Ovary (tissue), 7 donors: ENCODE measurements at regions not wholly inside any gene's neighbourhood (a gene's known extent, or its start where the extent isn't known, plus 50 kb on each side); places are given as distances from the start of the nearest gene placed in this dataset.

Experiments used
- DNase-seq, 5 donors: peaks; one replicate each; pipeline ENCODE4 v3.0.0-alpha.2; 2019 to 2020
- H3K27ac ChIP-seq, 2 donors: fragments of 200-600 bp; one replicate each; pipeline versions ENCODE4 v1.5.1 to v1.8.0; 2019 to 2022
- H3K27me3 ChIP-seq: fragments of 200-600 bp; one replicate; pipeline ENCODE4 v1.8.0; 2022
- H3K36me3 ChIP-seq: fragments of 200-600 bp; sonication (generic); one replicate; pipeline ENCODE4 v1.5.1; 2019
- H3K4me1 ChIP-seq: one replicate; pipeline ENCODE4 v1.8.1; 2013; ENCODE audit warnings: mild to moderate bottlenecking, moderate library complexity; ENCODE audit not compliant: insufficient read depth
- H3K4me3 ChIP-seq: fragments of 200-600 bp; sonication (generic); one replicate; pipeline ENCODE4 v1.5.1; 2017
- H3K9me3 ChIP-seq, 2 donors: fragments of 200-600 bp in 1 of 2; sonication (generic) in 1 of 2; one replicate each; pipeline versions ENCODE4 v1.5.1 to v1.8.1; 2013 to 2019; ENCODE audit warnings: mild to moderate bottlenecking in 1 of 2, moderate library complexity in 1 of 2
- CTCF ChIP-seq, 3 donors: fragments of 450-650 bp in 2 of 3; fragments of 200-600 bp in 1 of 3; IDR thresholded peaks; one replicate each; pipeline versions ENCODE4 v1.5.1 to v1.8.0; 2016 to 2022; ENCODE audit warnings: antibody characterized with exemption in 3 of 3, mild to moderate bottlenecking in 1 of 3
- EP300 ChIP-seq: sonication (generic); formaldehyde crosslinking; IDR thresholded peaks from one replicate; pipeline ENCODE4 v1.6.1; 2017; ENCODE audit warnings: antibody characterized with exemption
- POLR2A ChIP-seq: fragments of 450-650 bp; IDR thresholded peaks from one replicate; pipeline ENCODE4 v1.6.1; 2017; ENCODE audit warnings: antibody characterized with exemption, mild to moderate bottlenecking, moderate library complexity
- WGBS, 3 donors: extraction: QIAGEN DNeasy Blood & Tissue Kit in 1 of 3; methylation state at CpG; one replicate each; pipeline versions ENCODE4 v1.1.5 to v1.1.7; 2013 to 2017; 5-methylcytosine and 5-hydroxymethylcytosine counted together
- intact Hi-C, 4 donors: fragments of 100-400 bp; cut with DNase I; formaldehyde crosslinking; loops; one replicate each; pipeline versions ENCODE4 v1.11.0 to v1.15.1; 2022 to 2023
- donor health status: DM: no; HTN: no; CAD: no; lungs with moderate emphysema.
- donor health status: DM: no; HTN: no; CAD: no.
- donor health status: Bipolar disorder and iron deficiency.
- donor health status: DM: no; HTN: no; CAD: no.
- donor health status: DM: yes; HTN: yes; CAD: no.

GRCh38 chr1:190864013-190864641, 386.5 kb upstream of the BRINP3 start:
- Histone ChIP-seq H3K27ac (no peak overlapping the region), H3K27me3 (no peaks in the 10 kb centered on the region), H3K4me3 (no peak overlapping the region), H3K9me3 (no peaks in the 10 kb centered on the region), H3K4me1 (no peaks in the 10 kb centered on the region), H3K36me3 (no peaks in the 10 kb centered on the region)
- no peak for DNase-seq
- no peak for TF ChIP-seq CTCF (IDR thresholded peaks at IDR 0.05)
- TF ChIP-seq EP300: no peak
- no peak for TF ChIP-seq POLR2A
- 45 to 72% (median 70%) methylated on average over 3 of the region's 3 CpGs for WGBS, 3 donors
- intact Hi-C loops: no loop called here

DNA sequence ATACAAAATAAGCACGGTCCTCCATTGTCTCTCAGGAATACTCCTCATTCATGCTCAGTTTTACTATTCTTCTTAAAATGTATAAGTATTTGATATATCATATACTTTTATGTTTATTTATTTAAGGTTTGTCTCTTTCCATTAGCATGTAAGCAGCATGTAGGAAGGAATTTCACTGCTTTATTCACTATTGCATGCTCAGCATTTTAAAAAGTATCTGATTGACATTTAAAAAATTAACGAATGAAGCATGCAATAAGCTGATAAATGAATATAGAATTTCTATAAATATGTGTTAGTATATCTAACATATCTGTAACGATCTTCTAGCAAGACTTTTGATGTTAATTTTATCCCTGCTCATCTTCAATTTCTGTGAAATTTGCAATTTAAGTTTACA, 402.7 kb upstream of the BRINP3 start:
- Histone ChIP-seq H3K36me3 (no peaks in the 10 kb centered on the region), H3K27me3 (no peaks in the 10 kb centered on the region), H3K4me3 (no peak overlapping the region), H3K27ac (no peak overlapping the region), H3K9me3 (no peaks in the 10 kb centered on the region), H3K4me1 (no peaks in the 10 kb centered on the region)
- 73 to 83% (median 75%) methylated on average over 3 of the region's 3 CpGs for WGBS, 3 donors
- intact Hi-C loops: no loop called here
- no peak for DNase-seq
- TF ChIP-seq CTCF (IDR thresholded peaks at IDR 0.05): no peak
- no peak for TF ChIP-seq POLR2A
- TF ChIP-seq EP300: no peak

DNA sequence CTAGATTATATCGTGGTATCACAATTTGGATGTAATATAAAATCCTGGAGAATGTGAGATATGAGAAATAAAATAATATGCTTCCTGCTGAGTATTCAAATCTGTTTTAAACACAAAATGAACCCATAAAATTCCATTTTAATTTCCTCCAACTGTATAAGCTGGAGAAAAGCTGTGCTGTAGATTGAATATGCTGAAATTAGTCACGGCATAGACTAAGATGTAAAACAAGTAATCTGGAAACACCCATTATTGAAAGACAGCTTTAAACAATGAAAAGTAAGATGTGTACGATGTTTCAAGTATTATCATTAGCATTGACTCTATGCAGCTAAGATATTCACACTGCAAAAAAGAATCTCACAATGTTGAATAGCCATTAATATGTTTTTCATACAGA, 403.4 kb upstream of the BRINP3 start:
- no peaks in the 10 kb centered on the region for H3K36me3 ChIP-seq
- H3K4me3 ChIP-seq: no peak overlapping the region
- H3K27me3 ChIP-seq: no peaks in the 10 kb centered on the region
- intact Hi-C loops: no loop called here
- no peak for DNase-seq
- H3K9me3 ChIP-seq: no peaks in the 10 kb centered on the region
- 63 to 73% (median 66%) methylated on average over 3 of the region's 3 CpGs for whole genome bisulfite sequencing, 3 donors
- TF ChIP-seq POLR2A (no peak), CTCF (IDR thresholded peaks at IDR 0.05) (no peak), EP300 (no peak)
- no peaks in the 10 kb centered on the region for H3K4me1 ChIP-seq
- no peak overlapping the region for H3K27ac ChIP-seq

DNA sequence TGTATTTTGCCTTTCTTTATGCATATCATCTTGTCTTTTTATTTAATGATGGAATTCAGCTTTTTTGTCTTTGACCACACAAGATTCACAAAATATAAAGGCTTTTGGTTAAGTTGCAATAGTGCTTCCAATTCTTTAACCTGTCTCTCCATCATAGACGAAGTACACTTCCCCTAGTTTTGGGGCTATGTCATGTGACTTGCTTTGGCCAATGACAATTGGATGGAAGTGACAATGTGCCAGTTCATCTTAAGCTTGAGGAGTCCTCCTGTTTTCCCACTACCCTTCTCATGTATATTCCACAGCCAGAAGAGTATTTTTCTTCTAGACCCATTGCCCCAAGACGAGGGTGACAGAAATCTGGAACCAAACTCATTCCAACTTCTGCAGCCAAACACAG, 419.6 kb upstream of the BRINP3 start:
- Histone ChIP-seq H3K27ac (no peak overlapping the region), H3K4me3 (no peak overlapping the region), H3K36me3 (no peaks in the 10 kb centered on the region), H3K9me3 (no peaks in the 10 kb centered on the region), H3K4me1 (no peaks in the 10 kb centered on the region), H3K27me3 (no peaks in the 10 kb centered on the region)
- WGBS, 3 donors: 74 to 86% (median 85%) methylated on average over 2 of the region's 2 CpGs
- intact Hi-C loops: no loop called here
- DNase-seq: no peak
- no peak for TF ChIP-seq POLR2A
- TF ChIP-seq EP300: no peak
- no peak for TF ChIP-seq CTCF (IDR thresholded peaks at IDR 0.05)
